ENCODE measurements at regions not wholly inside any gene's neighbourhood (a gene's known extent, or its start where the extent isn't known, plus 50 kb on each side); places are given as distances from the start of the nearest gene placed in this dataset.
"Not testable (repeated sequence)": the region's sequence is repeated elsewhere in the genome, so short reads cannot be mapped to it uniquely, and the experiment has no call there.

DNA sequence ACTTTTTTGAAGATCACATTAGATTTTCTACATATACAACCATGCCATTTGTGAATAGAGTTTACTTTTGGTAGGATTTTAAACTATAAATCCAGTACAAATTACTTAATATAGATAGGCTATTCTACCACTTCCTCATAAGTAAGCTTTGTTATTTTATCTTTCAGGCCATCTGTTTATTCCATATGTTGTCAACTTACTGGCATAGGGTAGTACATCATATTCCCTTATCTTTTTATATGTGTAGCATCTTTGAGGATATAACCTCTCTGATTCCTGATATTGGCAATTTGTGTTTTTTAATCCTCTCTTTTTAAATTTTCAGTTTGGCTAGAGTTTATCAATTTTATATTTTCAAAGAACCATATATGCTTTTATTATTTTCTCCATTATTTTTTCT is 515.4 kb downstream of the DIPK2A start:
- Histone ChIP-seq H3K4me2 (ENCODE audit: low read length) (no peak overlapping the region), H3K4me3 (ENCODE audit: low read length) (no peak overlapping the region), H3F3A (ENCODE audit: control insufficient read depth, insufficient read depth) (no peaks in the 10 kb centered on the region), H3K27me3 (ENCODE audit: control insufficient read depth, low read length) (no peaks in the 10 kb centered on the region), H3K9me3 (ENCODE audit: control insufficient read depth, insufficient read depth, low read length) (no peaks in the 10 kb centered on the region), H3K9me2 (replicated peaks; ENCODE audit: control insufficient read depth, low read length) (no peaks in the 10 kb centered on the region), H3K4me1 (ENCODE audit: control insufficient read depth, low read length) (no peaks in the 10 kb centered on the region), H4K20me1 (ENCODE audit: control insufficient read depth, insufficient read depth, low read depth, low read length) (no peaks in the 10 kb centered on the region), H3K36me3 (ENCODE audit: control insufficient read depth, low read length) (no peaks in the 10 kb centered on the region), H3K79me2 (ENCODE audit: control insufficient read depth, low read length) (no peaks in the 10 kb centered on the region), H3K27ac (ENCODE audit: low read depth, low read length) (no peak overlapping the region)
- TF ChIP-seq CTCF (IDR thresholded peaks at IDR 0.05; ENCODE audit: low read depth, low read length, poor library complexity, severe bottlenecking) (no peak), EZH2phosphoT487 (IDR thresholded peaks at IDR 0.05; ENCODE audit: borderline replicate concordance, low read length) (no peak)

DNA sequence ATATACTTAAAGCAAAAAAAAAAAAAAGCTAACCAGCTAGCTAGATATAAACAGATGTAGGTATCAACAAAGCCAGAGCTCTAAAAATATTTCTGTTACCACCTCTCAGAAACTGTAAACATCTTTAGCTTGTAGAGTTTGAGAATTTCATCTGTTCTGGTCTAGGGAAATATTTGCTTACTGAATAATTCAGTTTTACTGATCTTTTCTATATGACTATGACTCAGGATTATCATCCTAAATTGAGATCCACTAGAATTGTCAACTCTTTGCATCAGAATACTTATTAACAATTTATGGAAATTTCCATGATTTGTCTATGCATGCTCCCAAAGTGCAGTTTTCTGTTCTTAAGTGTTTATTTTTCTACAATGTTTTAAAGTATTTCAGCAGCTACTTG is 517.3 kb downstream of the DIPK2A start:
- Histone ChIP-seq H4K20me1 (ENCODE audit: control insufficient read depth, insufficient read depth, low read depth, low read length) (no peaks in the 10 kb centered on the region), H3K27ac (ENCODE audit: low read depth, low read length) (no peak overlapping the region), H3K79me2 (ENCODE audit: control insufficient read depth, low read length) (no peaks in the 10 kb centered on the region), H3K9me3 (ENCODE audit: control insufficient read depth, insufficient read depth, low read length) (no peaks in the 10 kb centered on the region), H3K4me2 (ENCODE audit: low read length) (no peak overlapping the region), H3K36me3 (ENCODE audit: control insufficient read depth, low read length) (no peaks in the 10 kb centered on the region), H3K9me2 (replicated peaks; ENCODE audit: control insufficient read depth, low read length) (no peaks in the 10 kb centered on the region), H3K4me3 (ENCODE audit: low read length) (no peak overlapping the region), H3K4me1 (ENCODE audit: control insufficient read depth, low read length) (no peaks in the 10 kb centered on the region), H3K27me3 (ENCODE audit: control insufficient read depth, low read length) (no peaks in the 10 kb centered on the region), H3F3A (ENCODE audit: control insufficient read depth, insufficient read depth) (no peaks in the 10 kb centered on the region)
- TF ChIP-seq EZH2phosphoT487 (IDR thresholded peaks at IDR 0.05; ENCODE audit: borderline replicate concordance, low read length) = no peak
- no peak for TF ChIP-seq CTCF (IDR thresholded peaks at IDR 0.05; ENCODE audit: low read depth, low read length, poor library complexity, severe bottlenecking)

GRCh38 chr3:144491333-144491732 is 519.7 kb downstream of the DIPK2A start:
- no peaks in the 10 kb centered on the region for H3K9me3 ChIP-seq (ENCODE audit: control insufficient read depth, insufficient read depth, low read length)
- H3K79me2 ChIP-seq (ENCODE audit: control insufficient read depth, low read length) = no peaks in the 10 kb centered on the region
- H3K9me2 ChIP-seq (replicated peaks; ENCODE audit: control insufficient read depth, low read length) = no peaks in the 10 kb centered on the region

GRCh38 chr3:144494651-144495050 is 523.0 kb downstream of the DIPK2A start:
- not testable (repeated sequence) for H3K9me2 ChIP-seq (replicated peaks; ENCODE audit: control insufficient read depth, low read length); H3K9me3 ChIP-seq (ENCODE audit: control insufficient read depth, insufficient read depth, low read length); H3K36me3 ChIP-seq (ENCODE audit: control insufficient read depth, low read length); H3K4me2 ChIP-seq (ENCODE audit: low read length); H3F3A ChIP-seq (ENCODE audit: control insufficient read depth, insufficient read depth); H3K4me3 ChIP-seq (ENCODE audit: low read length); H3K27me3 ChIP-seq (ENCODE audit: control insufficient read depth, low read length); H3K27ac ChIP-seq (ENCODE audit: low read depth, low read length); H4K20me1 ChIP-seq (ENCODE audit: control insufficient read depth, insufficient read depth, low read depth, low read length); H3K4me1 ChIP-seq (ENCODE audit: control insufficient read depth, low read length); H3K79me2 ChIP-seq (ENCODE audit: control insufficient read depth, low read length)

More at GRCh38 chr3:144491333-144491732, 519.7 kb downstream of the DIPK2A start:
- no peaks in the 10 kb centered on the region for H3K27me3 ChIP-seq (ENCODE audit: control insufficient read depth, low read length)
- H3K36me3 ChIP-seq (ENCODE audit: control insufficient read depth, low read length) = no peaks in the 10 kb centered on the region
- no peak overlapping the region for H3K27ac ChIP-seq (ENCODE audit: low read depth, low read length)
- H3K4me1 ChIP-seq (ENCODE audit: control insufficient read depth, low read length) = no peaks in the 10 kb centered on the region
- H4K20me1 ChIP-seq (ENCODE audit: control insufficient read depth, insufficient read depth, low read depth, low read length) = no peaks in the 10 kb centered on the region
- H3K4me3 ChIP-seq (ENCODE audit: low read length) = no peak overlapping the region
- H3K4me2 ChIP-seq (ENCODE audit: low read length) = no peak overlapping the region
- TF ChIP-seq CTCF (IDR thresholded peaks at IDR 0.05; ENCODE audit: low read depth, low read length, poor library complexity, severe bottlenecking) = no peak
- no peak for TF ChIP-seq EZH2phosphoT487 (IDR thresholded peaks at IDR 0.05; ENCODE audit: borderline replicate concordance, low read length)
- no peaks in the 10 kb centered on the region for H3F3A ChIP-seq (ENCODE audit: control insufficient read depth, insufficient read depth)

All from DOHH2 (cell line).